ENCODE measurements at regions not wholly inside any gene's neighbourhood (a gene's known extent, or its start where the extent isn't known, plus 50 kb on each side); places are given as distances from the start of the nearest gene placed in this dataset.
A peak's percentile ranks its signal among the peaks of the same experiment; 100 is the strongest.

GRCh38 chr12:115338566-115339294 lies 654.8 kb upstream of the TBX3 start:
- intact Hi-C loops (cut with DNase I) = no loop called here
- DNase-seq (ENCODE audit: low spot score) = no peak

GRCh38 chr12:115337693-115338543 lies 653.9 kb upstream of the TBX3 start:
- peak; percentile 83 for DNase-seq (ENCODE audit: low spot score)
- intact Hi-C loops (cut with DNase I) = no loop called here

- DNase-seq (ENCODE audit: low spot score) = no peak
- intact Hi-C loops (cut with DNase I) = no loop called here
Observed at GRCh38 chr12:115336506-115336905, 652.5 kb upstream of the TBX3 start.

- intact Hi-C loops (cut with DNase I) = no loop called here
- no peak for DNase-seq (ENCODE audit: low spot score)
Observed at GRCh38 chr12:115335594-115335993, 651.6 kb upstream of the TBX3 start.

GRCh38 chr12:115335048-115335447 lies 651.1 kb upstream of the TBX3 start:
- no peak for DNase-seq (ENCODE audit: low spot score)
- intact Hi-C loops (cut with DNase I) = no loop called here

GRCh38 chr12:115332945-115333344 lies 649.0 kb upstream of the TBX3 start:
- DNase-seq (ENCODE audit: low spot score) = no peak
- intact Hi-C loops (cut with DNase I) = no loop called here

GRCh38 chr12:115325858-115326257 lies 641.9 kb upstream of the TBX3 start:
- no peak for DNase-seq (ENCODE audit: low spot score)
- intact Hi-C loops (cut with DNase I) = loop anchor here in 1 of 2 donors (2.0 kb wide), 1 partner anchor 357 kb away; no protein-coding TSS in a partner anchor

GRCh38 chr12:115324949-115325593 lies 641.1 kb upstream of the TBX3 start:
- no peak for DNase-seq (ENCODE audit: low spot score)
- intact Hi-C loops (cut with DNase I) = loop anchor here in 1 of 2 donors (2.0 kb wide), 1 partner anchor 358 kb away; no protein-coding TSS in a partner anchor

- DNase-seq (ENCODE audit: low spot score) = no peak
- intact Hi-C loops (cut with DNase I) = no loop called here
Observed at GRCh38 chr12:115323223-115323905, 639.4 kb upstream of the TBX3 start.

- no peak for DNase-seq (ENCODE audit: low spot score)
- intact Hi-C loops (cut with DNase I) = no loop called here
Observed at GRCh38 chr12:115322275-115322674, 638.3 kb upstream of the TBX3 start.

GRCh38 chr12:115320967-115321366 lies 637.0 kb upstream of the TBX3 start:
- DNase-seq (ENCODE audit: low spot score) = no peak
- intact Hi-C loops (cut with DNase I) = no loop called here

- intact Hi-C loops (cut with DNase I) = no loop called here
- no peak for DNase-seq (ENCODE audit: low spot score)
Observed at GRCh38 chr12:115320451-115320850, 636.5 kb upstream of the TBX3 start.

- DNase-seq (ENCODE audit: low spot score) = no peak
- intact Hi-C loops (cut with DNase I) = no loop called here
Observed at GRCh38 chr12:115319446-115320040, 635.6 kb upstream of the TBX3 start.

- intact Hi-C loops (cut with DNase I) = no loop called here
- no peak for DNase-seq (ENCODE audit: low spot score)
Observed at GRCh38 chr12:115313929-115314328, 630.0 kb upstream of the TBX3 start.

- intact Hi-C loops (cut with DNase I) = no loop called here
- no peak for DNase-seq (ENCODE audit: low spot score)
Observed at GRCh38 chr12:115312901-115313300, 628.9 kb upstream of the TBX3 start.

GRCh38 chr12:115311875-115312274 lies 627.9 kb upstream of the TBX3 start:
- intact Hi-C loops (cut with DNase I) = no loop called here
- no peak for DNase-seq (ENCODE audit: low spot score)

- DNase-seq (ENCODE audit: low spot score) = no peak
- intact Hi-C loops (cut with DNase I) = no loop called here
Observed at GRCh38 chr12:115308918-115309317, 624.9 kb upstream of the TBX3 start.

GRCh38 chr12:115306380-115306779 lies 622.4 kb upstream of the TBX3 start:
- intact Hi-C loops (cut with DNase I) = no loop called here
- no peak for DNase-seq (ENCODE audit: low spot score)

GRCh38 chr12:115305867-115306266 lies 621.9 kb upstream of the TBX3 start:
- intact Hi-C loops (cut with DNase I) = no loop called here
- no peak for DNase-seq (ENCODE audit: low spot score)
